VCaP (cell line): ENCODE measurements at regions not wholly inside any gene's neighbourhood (a gene's known extent, or its start where the extent isn't known, plus 50 kb on each side); places are given as distances from the start of the nearest gene placed in this dataset.

Source experiments
- H3K27ac ChIP-seq: fragments of 450-650 bp; 2 replicates; pipeline ENCODE4 v1.5.1; 2017
- TF ChIP-seq, protein P1 (sequence below): fragments of 450-650 bp; conservative IDR thresholded peaks from 2 replicates; pipeline ENCODE4 v1.5.1; 2017; ENCODE audit warnings: mild to moderate bottlenecking, moderate library complexity

GRCh38 chr1:232252546-232253118 lies 377.3 kb downstream of the SIPA1L2 start:
- TF ChIP-seq, protein P1, sequence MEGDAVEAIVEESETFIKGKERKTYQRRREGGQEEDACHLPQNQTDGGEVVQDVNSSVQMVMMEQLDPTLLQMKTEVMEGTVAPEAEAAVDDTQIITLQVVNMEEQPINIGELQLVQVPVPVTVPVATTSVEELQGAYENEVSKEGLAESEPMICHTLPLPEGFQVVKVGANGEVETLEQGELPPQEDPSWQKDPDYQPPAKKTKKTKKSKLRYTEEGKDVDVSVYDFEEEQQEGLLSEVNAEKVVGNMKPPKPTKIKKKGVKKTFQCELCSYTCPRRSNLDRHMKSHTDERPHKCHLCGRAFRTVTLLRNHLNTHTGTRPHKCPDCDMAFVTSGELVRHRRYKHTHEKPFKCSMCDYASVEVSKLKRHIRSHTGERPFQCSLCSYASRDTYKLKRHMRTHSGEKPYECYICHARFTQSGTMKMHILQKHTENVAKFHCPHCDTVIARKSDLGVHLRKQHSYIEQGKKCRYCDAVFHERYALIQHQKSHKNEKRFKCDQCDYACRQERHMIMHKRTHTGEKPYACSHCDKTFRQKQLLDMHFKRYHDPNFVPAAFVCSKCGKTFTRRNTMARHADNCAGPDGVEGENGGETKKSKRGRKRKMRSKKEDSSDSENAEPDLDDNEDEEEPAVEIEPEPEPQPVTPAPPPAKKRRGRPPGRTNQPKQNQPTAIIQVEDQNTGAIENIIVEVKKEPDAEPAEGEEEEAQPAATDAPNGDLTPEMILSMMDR = no peak
- H3K27ac ChIP-seq = no peak overlapping the region

- no peak overlapping the region for H3K27ac ChIP-seq
- TF ChIP-seq, protein P1 = no peak
Measured at GRCh38 chr1:232250838-232251237, 379.1 kb downstream of the SIPA1L2 start.

GRCh38 chr1:232249861-232250777 lies 379.8 kb downstream of the SIPA1L2 start:
- TF ChIP-seq, protein P1 = no peak

GRCh38 chr1:232249339-232249738 lies 380.6 kb downstream of the SIPA1L2 start:
- TF ChIP-seq, protein P1 = no peak
- peak overlapping the region; percentile 79 for H3K27ac ChIP-seq

More at GRCh38 chr1:232249861-232250777, 379.8 kb downstream of the SIPA1L2 start:
- peak overlapping the region; percentile 79; the same call in 1 of the 2 replicates for H3K27ac ChIP-seq

DNA sequence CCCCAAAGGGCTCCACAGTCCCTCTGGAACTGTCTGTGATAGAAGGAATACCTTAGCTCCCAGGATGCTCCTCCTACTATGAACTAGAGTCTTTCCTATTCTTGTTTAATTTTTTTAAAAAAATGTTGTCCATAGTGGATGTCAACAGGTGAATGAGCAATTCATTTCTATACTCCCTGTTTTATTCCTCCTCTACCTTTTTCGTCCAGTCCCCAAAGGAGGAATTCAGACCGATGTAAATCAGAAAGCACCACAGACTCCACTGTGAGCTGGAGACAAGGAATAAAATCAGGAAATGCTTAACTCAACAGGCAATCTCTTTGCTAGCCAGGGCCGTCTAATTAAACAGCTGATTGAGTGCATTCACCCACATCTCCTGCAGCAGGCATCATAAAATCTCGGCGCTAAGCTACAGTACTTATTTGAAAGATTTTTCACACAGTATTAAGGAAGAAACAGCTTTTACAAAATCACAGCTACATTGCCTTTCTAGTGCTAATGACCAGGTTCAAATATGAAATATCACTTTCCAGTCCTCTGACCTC lies 381.6 kb downstream of the SIPA1L2 start:
- TF ChIP-seq, protein P1 = no peak
- H3K27ac ChIP-seq = peak overlapping the region; percentile 79

DNA sequence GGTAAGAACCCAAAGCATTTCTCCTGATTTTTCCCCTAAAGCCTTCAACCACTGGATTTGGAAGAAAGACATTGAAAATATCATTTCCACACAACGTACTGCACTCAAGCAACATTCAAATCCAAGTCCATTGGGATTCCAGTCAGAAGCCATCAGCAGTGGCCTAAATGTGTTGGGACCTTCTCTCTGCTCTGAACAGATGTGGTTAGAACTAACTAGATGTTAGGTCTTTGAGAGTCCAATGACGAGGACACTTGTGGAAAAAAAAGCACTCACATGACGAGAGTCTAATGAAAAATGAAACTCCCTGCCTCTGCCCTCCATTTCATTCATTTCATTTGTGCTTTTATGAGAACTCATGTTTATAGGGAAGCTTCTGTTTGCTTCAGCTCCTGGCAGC lies 382.3 kb downstream of the SIPA1L2 start:
- TF ChIP-seq, protein P1 = no peak
- peak overlapping the region; percentile 79 for H3K27ac ChIP-seq

DNA sequence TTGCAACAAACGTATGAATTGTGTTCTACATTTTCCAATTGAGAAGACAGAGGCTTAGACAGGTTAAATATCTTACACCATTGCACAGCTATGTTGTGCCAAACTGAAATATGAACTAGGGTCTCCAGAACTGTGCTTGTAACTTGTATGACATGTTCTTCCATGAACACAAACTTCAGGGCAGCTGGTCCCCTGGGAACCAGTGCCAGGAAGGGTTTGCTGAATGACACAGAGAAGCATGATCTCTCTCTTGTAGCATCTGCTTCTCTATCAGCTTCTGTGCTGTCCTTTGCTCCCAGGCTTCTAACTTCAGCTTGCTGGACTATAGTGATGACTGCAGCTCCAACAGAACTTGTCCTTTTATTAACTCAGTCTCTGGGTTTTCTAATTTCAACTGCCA lies 385.5 kb downstream of the SIPA1L2 start:
- TF ChIP-seq, protein P1 = no peak
- no peak overlapping the region for H3K27ac ChIP-seq
